OCI-LY1 (cell line): ENCODE measurements at regions not wholly inside any gene's neighbourhood (a gene's known extent, or its start where the extent isn't known, plus 50 kb on each side); places are given as distances from the start of the nearest gene placed in this dataset.

ENCODE experiments used
- EZH2 ChIP-seq: fragments of 200-600 bp; sonication (generic), shearing (Covaris generic); IDR thresholded peaks from 2 replicates; pipeline ENCODE4 v1.8.0; 2017; ENCODE audit warnings: borderline replicate concordance, mixed run types, mild to moderate bottlenecking, antibody characterized with exemption, low read length, moderate library complexity, mixed read lengths
- TF ChIP-seq, protein P1 (sequence below): fragments of 200-600 bp; sonication (generic), shearing (Covaris generic); IDR thresholded peaks from 2 replicates; pipeline ENCODE4 v1.5.1; 2017; ENCODE audit warnings: mild to moderate bottlenecking, antibody characterized with exemption, low read length, moderate library complexity, mixed read lengths

DNA sequence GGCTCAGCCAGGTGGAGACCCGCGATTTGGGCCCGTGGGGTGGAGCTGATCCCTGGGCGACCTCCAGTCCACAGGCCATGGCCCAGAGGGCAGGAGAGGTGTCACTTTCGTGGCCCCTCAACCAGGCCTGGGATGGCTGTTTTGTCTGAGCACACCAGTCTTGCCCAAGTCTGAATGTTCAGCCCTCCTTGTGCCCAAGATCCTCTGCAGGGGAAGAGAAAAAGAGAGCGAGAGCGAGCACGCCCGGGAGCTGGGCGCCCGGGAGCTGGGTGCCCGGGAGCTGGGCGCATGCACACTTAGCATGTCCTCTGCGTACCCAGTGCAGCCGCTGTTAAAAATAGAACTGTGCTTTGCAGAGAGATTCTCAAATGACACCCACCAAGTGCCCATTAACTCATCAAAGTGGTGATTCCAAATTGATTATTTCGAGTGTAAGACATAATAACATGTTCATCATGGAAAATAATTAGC, 403.3 kb upstream of the TNRC6C start:
- TF ChIP-seq, protein P1, sequence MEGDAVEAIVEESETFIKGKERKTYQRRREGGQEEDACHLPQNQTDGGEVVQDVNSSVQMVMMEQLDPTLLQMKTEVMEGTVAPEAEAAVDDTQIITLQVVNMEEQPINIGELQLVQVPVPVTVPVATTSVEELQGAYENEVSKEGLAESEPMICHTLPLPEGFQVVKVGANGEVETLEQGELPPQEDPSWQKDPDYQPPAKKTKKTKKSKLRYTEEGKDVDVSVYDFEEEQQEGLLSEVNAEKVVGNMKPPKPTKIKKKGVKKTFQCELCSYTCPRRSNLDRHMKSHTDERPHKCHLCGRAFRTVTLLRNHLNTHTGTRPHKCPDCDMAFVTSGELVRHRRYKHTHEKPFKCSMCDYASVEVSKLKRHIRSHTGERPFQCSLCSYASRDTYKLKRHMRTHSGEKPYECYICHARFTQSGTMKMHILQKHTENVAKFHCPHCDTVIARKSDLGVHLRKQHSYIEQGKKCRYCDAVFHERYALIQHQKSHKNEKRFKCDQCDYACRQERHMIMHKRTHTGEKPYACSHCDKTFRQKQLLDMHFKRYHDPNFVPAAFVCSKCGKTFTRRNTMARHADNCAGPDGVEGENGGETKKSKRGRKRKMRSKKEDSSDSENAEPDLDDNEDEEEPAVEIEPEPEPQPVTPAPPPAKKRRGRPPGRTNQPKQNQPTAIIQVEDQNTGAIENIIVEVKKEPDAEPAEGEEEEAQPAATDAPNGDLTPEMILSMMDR: no peak
- no peak for TF ChIP-seq EZH2
